SU-DHL-6 (cell line): ENCODE measurements at regions not wholly inside any gene's neighbourhood (a gene's known extent, or its start where the extent isn't known, plus 50 kb on each side); places are given as distances from the start of the nearest gene placed in this dataset.

Source experiments
- H2AFZ ChIP-seq: fragments of 200-600 bp; sonication (generic); 2 replicates; pipeline ENCODE4 v1.6.1; 2014; ENCODE audit warnings: low read depth, mild to moderate bottlenecking, moderate library complexity, mixed read lengths, antibody characterized with exemption, low read length; ENCODE audit not compliant: severe bottlenecking
- H3F3A ChIP-seq: fragments of 200-600 bp; shearing (Covaris generic); 2 replicates; pipeline ENCODE4 v1.6.0; 2016; ENCODE audit warnings: antibody characterized with exemption, mild to moderate bottlenecking; ENCODE audit not compliant: insufficient read depth
- H3K27ac ChIP-seq: fragments of 200-600 bp; sonication (generic); 2 replicates; pipeline ENCODE4 v1.5.1; 2016; ENCODE audit warnings: low read depth, mild to moderate bottlenecking, low read length, moderate library complexity, mixed read lengths
- H3K27me3 ChIP-seq: fragments of 200-600 bp; sonication (generic), shearing (Covaris generic); 2 replicates; pipeline ENCODE4 v1.6.0; 2014; ENCODE audit warnings: mild to moderate bottlenecking, low read length
- H3K36me3 ChIP-seq: fragments of 200-600 bp; sonication (generic); 2 replicates; pipeline ENCODE4 v1.6.1; 2014; ENCODE audit warnings: mild to moderate bottlenecking, low read length, mixed read lengths
- H3K4me2 ChIP-seq: fragments of 300-600, 200-600 bp; shearing (Covaris generic), sonication (generic); 2 replicates; pipeline ENCODE4 v1.6.0; 2014; ENCODE audit warnings: low read length, low read depth, mild to moderate bottlenecking; ENCODE audit not compliant: poor library complexity, severe bottlenecking
- H3K4me3 ChIP-seq: fragments of 200-600 bp; sonication (generic); 2 replicates; pipeline ENCODE4 v1.5.1; 2014; ENCODE audit warnings: antibody characterized with exemption, low read length, mild to moderate bottlenecking, mixed read lengths; ENCODE audit not compliant: insufficient read depth, poor library complexity, severe bottlenecking
- H3K79me2 ChIP-seq: fragments of 200-600 bp; sonication (generic); 2 replicates; pipeline ENCODE4 v1.6.1; 2014; ENCODE audit warnings: mild to moderate bottlenecking, low read length, moderate library complexity; ENCODE audit not compliant: insufficient read depth
- H3K9ac ChIP-seq: fragments of 200-600 bp; sonication (generic); 2 replicates; pipeline ENCODE4 v1.7.0; 2014; ENCODE audit warnings: mild to moderate bottlenecking, low read length
- H3K9me2 ChIP-seq: fragments of 200-600 bp; sonication (generic); replicated peaks from 2 replicates; pipeline ENCODE4 v1.6.1; 2014; ENCODE audit warnings: low read length; ENCODE audit not compliant: insufficient read depth
- H3K9me3 ChIP-seq: fragments of 200-600 bp; sonication (generic); 2 replicates; pipeline ENCODE4 v1.6.1; 2014; ENCODE audit warnings: low read length, mixed read lengths; ENCODE audit not compliant: insufficient read depth
- H4K20me1 ChIP-seq: fragments of 200-600 bp; sonication (generic); 2 replicates; pipeline ENCODE4 v1.6.1; 2014; ENCODE audit warnings: low read depth, mild to moderate bottlenecking, antibody characterized with exemption, low read length, moderate library complexity, mixed read lengths
- EZH2phosphoT487 ChIP-seq: fragments of 200-600 bp; sonication (generic), shearing (Covaris generic); conservative IDR thresholded peaks from 2 replicates; pipeline ENCODE4 v1.6.1; 2018; ENCODE audit warnings: mild to moderate bottlenecking, antibody characterized with exemption, low read length, moderate library complexity, mixed read lengths
- TF ChIP-seq, protein P1 (sequence below): fragments of 200-600 bp; sonication (generic); IDR thresholded peaks from one replicate; pipeline ENCODE4 v1.5.1; 2017; ENCODE audit warnings: antibody characterized with exemption, mild to moderate bottlenecking, low read length, moderate library complexity; ENCODE audit not compliant: insufficient read depth, poor library complexity, severe bottlenecking

- Histone ChIP-seq H3K9me2 (no peaks in the 10 kb centered on the region), H3K9me3 (no peaks in the 10 kb centered on the region), H3F3A (no peaks in the 10 kb centered on the region), H3K36me3 (no peaks in the 10 kb centered on the region), H3K4me3 (no peak overlapping the region), H3K27me3 (no peaks in the 10 kb centered on the region), H2AFZ (no peak overlapping the region), H3K4me2 (no peak overlapping the region), H3K79me2 (no peaks in the 10 kb centered on the region), H3K9ac (no peak overlapping the region), H4K20me1 (no peaks in the 10 kb centered on the region), H3K27ac (no peak overlapping the region)
- TF ChIP-seq, protein P1, sequence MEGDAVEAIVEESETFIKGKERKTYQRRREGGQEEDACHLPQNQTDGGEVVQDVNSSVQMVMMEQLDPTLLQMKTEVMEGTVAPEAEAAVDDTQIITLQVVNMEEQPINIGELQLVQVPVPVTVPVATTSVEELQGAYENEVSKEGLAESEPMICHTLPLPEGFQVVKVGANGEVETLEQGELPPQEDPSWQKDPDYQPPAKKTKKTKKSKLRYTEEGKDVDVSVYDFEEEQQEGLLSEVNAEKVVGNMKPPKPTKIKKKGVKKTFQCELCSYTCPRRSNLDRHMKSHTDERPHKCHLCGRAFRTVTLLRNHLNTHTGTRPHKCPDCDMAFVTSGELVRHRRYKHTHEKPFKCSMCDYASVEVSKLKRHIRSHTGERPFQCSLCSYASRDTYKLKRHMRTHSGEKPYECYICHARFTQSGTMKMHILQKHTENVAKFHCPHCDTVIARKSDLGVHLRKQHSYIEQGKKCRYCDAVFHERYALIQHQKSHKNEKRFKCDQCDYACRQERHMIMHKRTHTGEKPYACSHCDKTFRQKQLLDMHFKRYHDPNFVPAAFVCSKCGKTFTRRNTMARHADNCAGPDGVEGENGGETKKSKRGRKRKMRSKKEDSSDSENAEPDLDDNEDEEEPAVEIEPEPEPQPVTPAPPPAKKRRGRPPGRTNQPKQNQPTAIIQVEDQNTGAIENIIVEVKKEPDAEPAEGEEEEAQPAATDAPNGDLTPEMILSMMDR = no peak
- no peak for TF ChIP-seq EZH2phosphoT487
Measured at GRCh38 chr3:166274351-166275023, 437.3 kb upstream of the BCHE start.

- no peaks in the 10 kb centered on the region for H3K79me2 ChIP-seq
- no peak for TF ChIP-seq EZH2phosphoT487
- TF ChIP-seq, protein P1 = no peak
Measured at GRCh38 chr3:166270429-166270828, 433.2 kb upstream of the BCHE start.

DNA sequence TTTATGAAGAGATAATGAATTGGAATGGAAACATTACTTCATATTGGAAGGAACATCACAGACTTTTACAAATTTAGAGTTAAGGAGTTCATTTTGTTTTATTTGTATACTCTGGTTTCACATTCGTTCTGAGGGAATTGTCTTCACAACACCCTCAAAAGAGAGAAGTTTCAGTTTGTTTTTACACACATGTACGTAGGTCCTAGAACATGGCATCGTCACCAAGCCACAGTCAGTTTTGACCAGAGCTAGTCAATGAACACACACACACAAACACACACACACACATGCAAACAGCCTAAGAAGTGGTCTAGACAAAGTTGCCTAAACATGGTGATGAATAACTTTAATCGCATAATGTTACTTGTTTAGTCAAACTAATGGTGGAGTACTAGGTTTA, 427.9 kb upstream of the BCHE start:
- no peak for TF ChIP-seq EZH2phosphoT487
- TF ChIP-seq, protein P1 = no peak
- Histone ChIP-seq H3K4me2 (peak overlapping the region; percentile 30), H3K4me3 (no peak overlapping the region), H3K27ac (no peak overlapping the region), H3K9me2 (no peaks in the 10 kb centered on the region), H3F3A (no peaks in the 10 kb centered on the region), H3K27me3 (no peaks in the 10 kb centered on the region), H3K9me3 (no peaks in the 10 kb centered on the region), H4K20me1 (no peaks in the 10 kb centered on the region), H2AFZ (peak overlapping the region; percentile 94), H3K9ac (no peak overlapping the region), H3K36me3 (no peaks in the 10 kb centered on the region), H3K79me2 (no peaks in the 10 kb centered on the region)

More at GRCh38 chr3:166270429-166270828, 433.2 kb upstream of the BCHE start:
- H3K27ac ChIP-seq = no peak overlapping the region
- no peak overlapping the region for H3K9ac ChIP-seq
- H3K27me3 ChIP-seq = no peaks in the 10 kb centered on the region
- no peak overlapping the region for H3K4me3 ChIP-seq
- H3K9me3 ChIP-seq = no peaks in the 10 kb centered on the region
- no peaks in the 10 kb centered on the region for H3K36me3 ChIP-seq
- no peaks in the 10 kb centered on the region for H3K9me2 ChIP-seq
- no peak overlapping the region for H2AFZ ChIP-seq
- no peaks in the 10 kb centered on the region for H3F3A ChIP-seq
- no peak overlapping the region for H3K4me2 ChIP-seq
- H4K20me1 ChIP-seq = no peaks in the 10 kb centered on the region
